Kidney (tissue), 13 donors: ENCODE measurements at regions not wholly inside any gene's neighbourhood (a gene's known extent, or its start where the extent isn't known, plus 50 kb on each side); places are given as distances from the start of the nearest gene placed in this dataset.
A peak's percentile ranks its signal among the peaks of the same experiment; 100 is the strongest.

Source experiments
- DNase-seq, 5 donors: peaks; one replicate each; pipeline ENCODE4 v3.0.0-alpha.2; 2013 to 2020
- FAIRE-seq: peaks from 2 replicates; lab custom pipeline; 2012; peaks lifted over from hg19 to GRCh38; lab: Jason Lieb, UNC
- H3K27ac ChIP-seq, 2 donors: one replicate each; pipeline ENCODE4 v1.7.0; 2013; ENCODE audit warnings: low read depth in 2 of 2, low read length in 2 of 2, inconsistent platforms in 1 of 2
- H3K27me3 ChIP-seq: one replicate; pipeline ENCODE4 v1.7.1; 2013; ENCODE audit warnings: low read length, inconsistent platforms; ENCODE audit not compliant: control insufficient read depth, insufficient read depth
- H3K36me3 ChIP-seq, 3 donors: one replicate each; pipeline versions ENCODE4 v1.7.0 to v1.7.1; 2013; ENCODE audit warnings: low read length in 3 of 3, control low read depth in 1 of 3, inconsistent platforms in 1 of 3; ENCODE audit not compliant: insufficient read depth in 3 of 3, control insufficient read depth in 2 of 3
- H3K4me1 ChIP-seq, 3 donors: one replicate each; pipeline versions ENCODE4 v1.7.0 to v1.7.1; 2013; ENCODE audit warnings: low read length in 3 of 3, inconsistent platforms in 1 of 3, low read depth in 1 of 3; ENCODE audit not compliant: control insufficient read depth in 2 of 3, insufficient read depth in 2 of 3
- H3K4me3 ChIP-seq, 3 donors: one replicate each; pipeline versions ENCODE4 v1.7.0 to v1.8.1; 2013; ENCODE audit warnings: low read length in 3 of 3, control low read depth in 1 of 3, inconsistent platforms in 1 of 3
- H3K9ac ChIP-seq, 3 donors: one replicate each; pipeline versions ENCODE4 v1.7.0 to v1.7.1; 2013; ENCODE audit warnings: low read length in 3 of 3, control low read depth in 1 of 3, inconsistent platforms in 1 of 3
- H3K9me3 ChIP-seq, 3 donors: one replicate each; pipeline versions ENCODE4 v1.7.0 to v1.7.1; 2013; ENCODE audit warnings: low read length in 3 of 3, control low read depth in 1 of 3, inconsistent platforms in 1 of 3; ENCODE audit not compliant: control insufficient read depth in 2 of 3, insufficient read depth in 1 of 3
- intact Hi-C: fragments of 100-400 bp; cut with DNase I; formaldehyde crosslinking; loops from one replicate; pipeline ENCODE4 v1.11.1; 2022
- TF ChIP-seq, protein P1 (sequence below): IDR thresholded peaks from 3 replicates; pipeline ENCODE4 v1.5.1; 2012; ENCODE audit warnings: mild to moderate bottlenecking, moderate library complexity, borderline replicate concordance; ENCODE audit not compliant: insufficient read depth; ENCODE audit errors: extremely low read depth
- donor health status: control.
- donor health status: control.
- donor health status: control.
- donor health status: control.
- donor health status: control.
- donor health status: DM: yes; HTN: yes; CAD: no.
- donor health status: Normal renal cell carcinoma (clear cell type).

DNA sequence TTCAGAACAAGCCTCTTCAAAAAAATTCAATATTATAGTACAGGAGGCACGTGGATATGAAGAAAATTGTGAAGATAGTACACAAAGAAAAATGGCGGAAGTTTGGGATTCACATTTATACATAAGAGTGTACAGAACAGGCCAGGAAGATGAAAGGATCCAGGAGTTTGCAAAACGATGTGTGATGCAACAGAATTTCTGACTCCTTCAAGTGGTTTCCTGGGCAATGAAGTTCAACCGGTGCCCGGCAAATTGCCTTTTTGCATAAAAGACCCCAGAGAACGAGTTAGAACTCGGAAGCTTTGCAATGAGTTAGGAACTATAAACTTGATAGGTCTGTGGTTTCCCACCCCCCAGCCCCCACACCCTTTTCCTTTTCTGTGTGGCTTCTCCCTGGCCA is 189.1 kb downstream of the SALL1 start:
- Histone ChIP-seq H3K4me3 (no peak overlapping the region), H3K27ac (no peak overlapping the region), H3K9ac (no peak overlapping the region), H3K4me1 (peaks cover 0 to 15% (median 5%) of the 10 kb centered on the region in 3 donors), H3K36me3 (no peaks in the 10 kb centered on the region), H3K27me3 (no peaks in the 10 kb centered on the region), H3K9me3 (no peaks in the 10 kb centered on the region)
- intact Hi-C loops = no loop called here
- FAIRE-seq = no peak
- no peak for DNase-seq
- TF ChIP-seq, protein P1, sequence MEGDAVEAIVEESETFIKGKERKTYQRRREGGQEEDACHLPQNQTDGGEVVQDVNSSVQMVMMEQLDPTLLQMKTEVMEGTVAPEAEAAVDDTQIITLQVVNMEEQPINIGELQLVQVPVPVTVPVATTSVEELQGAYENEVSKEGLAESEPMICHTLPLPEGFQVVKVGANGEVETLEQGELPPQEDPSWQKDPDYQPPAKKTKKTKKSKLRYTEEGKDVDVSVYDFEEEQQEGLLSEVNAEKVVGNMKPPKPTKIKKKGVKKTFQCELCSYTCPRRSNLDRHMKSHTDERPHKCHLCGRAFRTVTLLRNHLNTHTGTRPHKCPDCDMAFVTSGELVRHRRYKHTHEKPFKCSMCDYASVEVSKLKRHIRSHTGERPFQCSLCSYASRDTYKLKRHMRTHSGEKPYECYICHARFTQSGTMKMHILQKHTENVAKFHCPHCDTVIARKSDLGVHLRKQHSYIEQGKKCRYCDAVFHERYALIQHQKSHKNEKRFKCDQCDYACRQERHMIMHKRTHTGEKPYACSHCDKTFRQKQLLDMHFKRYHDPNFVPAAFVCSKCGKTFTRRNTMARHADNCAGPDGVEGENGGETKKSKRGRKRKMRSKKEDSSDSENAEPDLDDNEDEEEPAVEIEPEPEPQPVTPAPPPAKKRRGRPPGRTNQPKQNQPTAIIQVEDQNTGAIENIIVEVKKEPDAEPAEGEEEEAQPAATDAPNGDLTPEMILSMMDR = no peak

DNA sequence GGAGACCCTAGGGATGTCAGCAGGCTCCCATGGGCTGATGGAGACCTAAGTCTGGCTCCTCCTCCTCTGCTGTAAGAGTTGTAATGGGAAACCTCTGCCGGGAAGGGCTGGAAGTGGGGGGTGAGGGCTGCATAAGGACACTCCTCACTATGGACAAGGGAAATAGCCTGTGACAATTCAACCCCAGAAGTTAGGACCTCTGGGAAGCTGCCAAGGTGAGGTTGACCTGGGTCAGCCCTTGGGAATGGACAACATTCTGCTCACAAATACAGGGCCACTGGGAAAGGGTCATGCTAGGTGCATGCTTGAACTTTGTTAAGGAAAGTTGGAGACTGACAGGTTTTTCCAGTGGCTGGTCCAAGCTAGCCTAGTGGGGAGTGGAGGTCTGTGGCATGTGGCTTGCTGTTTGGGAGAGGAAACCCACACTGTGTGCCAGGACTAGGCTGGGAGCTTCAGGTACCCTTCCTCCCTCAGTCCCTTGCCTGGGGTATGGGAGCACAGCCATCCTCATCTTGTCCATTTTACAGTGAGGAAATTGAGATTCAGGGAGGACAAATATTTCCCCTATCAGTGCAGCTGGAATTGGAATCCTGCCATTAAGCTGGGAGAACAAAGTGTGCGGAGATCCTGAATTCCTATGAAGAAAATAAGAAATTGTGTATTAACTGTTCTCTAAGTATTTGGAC is 190.4 kb downstream of the SALL1 start:
- TF ChIP-seq, protein P1 = no peak
- Histone ChIP-seq H3K4me3 (no peak overlapping the region), H3K9ac (no peak overlapping the region), H3K9me3 (no peaks in the 10 kb centered on the region), H3K4me1 (peaks cover 0 to 23% (median 9%) of the 10 kb centered on the region in 3 donors), H3K36me3 (no peaks in the 10 kb centered on the region), H3K27ac (peak overlapping the region; percentile 19 to 47), H3K27me3 (no peaks in the 10 kb centered on the region)
- intact Hi-C loops = no loop called here
- peak in 4 of 5 donors; percentile 38 to 62 (median 52) for DNase-seq
- FAIRE-seq = no peak

DNA sequence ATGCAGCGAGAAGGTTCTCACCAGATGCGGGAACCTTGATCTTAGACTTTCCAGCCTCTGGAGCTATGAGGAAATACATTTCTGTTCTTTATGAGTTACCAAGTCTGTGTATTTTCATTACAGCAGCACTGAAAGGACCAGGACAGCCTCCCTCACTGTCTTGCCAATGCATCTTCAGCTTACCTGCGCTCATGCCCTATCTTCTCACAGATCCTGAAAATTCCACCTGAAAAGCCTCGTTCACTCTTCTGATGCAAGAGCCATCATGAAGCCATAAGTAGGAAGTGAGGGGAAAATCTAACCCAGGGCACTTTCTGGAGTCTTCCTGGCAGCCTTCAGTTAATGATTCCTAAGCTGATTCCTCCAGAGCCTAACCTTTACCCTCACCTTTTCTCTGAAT is 194.0 kb downstream of the SALL1 start:
- no peaks in the 10 kb centered on the region for H3K9me3 ChIP-seq
- TF ChIP-seq, protein P1 = no peak
- no peak overlapping the region for H3K9ac ChIP-seq
- H3K4me1 ChIP-seq = peaks cover 0 to 23% (median 9%) of the 10 kb centered on the region in 3 donors
- DNase-seq (no peak), FAIRE-seq (no peak)
- no peak overlapping the region for H3K4me3 ChIP-seq
- H3K27me3 ChIP-seq = no peaks in the 10 kb centered on the region
- H3K27ac ChIP-seq = peak overlapping the region; percentile 51 to 53
- intact Hi-C loops = no loop called here
- H3K36me3 ChIP-seq = no peaks in the 10 kb centered on the region
